GM21423 (cell line): ENCODE measurements at regions not wholly inside any gene's neighbourhood (a gene's known extent, or its start where the extent isn't known, plus 50 kb on each side); places are given as distances from the start of the nearest gene placed in this dataset.
"Not testable (repeated sequence)": the region's sequence is repeated elsewhere in the genome, so short reads cannot be mapped to it uniquely, and the experiment has no call there.

Source experiments
- ATAC-seq: cut with Tn5 transposase; IDR thresholded peaks from one replicate; pipeline ENCODE4 v1.9.1; 2021; ENCODE audit warnings: mild to moderate bottlenecking, moderate library complexity; ENCODE audit not compliant: unreplicated experiment

- no peak for ATAC-seq
Observed at GRCh38 chr6:16832043-16832567, 70.8 kb upstream of the ATXN1 start.

- ATAC-seq: no peak
Observed at GRCh38 chr6:16831136-16831535, 69.9 kb upstream of the ATXN1 start.

GRCh38 chr6:16828058-16828457, 66.8 kb upstream of the ATXN1 start:
- no peak for ATAC-seq

- no peak for ATAC-seq
Observed at GRCh38 chr6:16827627-16828026, 66.4 kb upstream of the ATXN1 start.

- no peak for ATAC-seq
Observed at GRCh38 chr6:16825784-16826183, 64.5 kb upstream of the ATXN1 start.

GRCh38 chr6:16824845-16825685, 63.8 kb upstream of the ATXN1 start:
- ATAC-seq: no peak

- no peak for ATAC-seq
Observed at GRCh38 chr6:16823718-16824352, 62.6 kb upstream of the ATXN1 start.

- no peak for ATAC-seq
Observed at GRCh38 chr6:16822975-16823717, 61.9 kb upstream of the ATXN1 start.

GRCh38 chr6:16822529-16822928, 61.3 kb upstream of the ATXN1 start:
- no peak for ATAC-seq

GRCh38 chr6:16821834-16822264, 60.6 kb upstream of the ATXN1 start:
- ATAC-seq: no peak

- ATAC-seq: not testable (repeated sequence)
Observed at GRCh38 chr6:16820262-16820661, 59.0 kb upstream of the ATXN1 start.

GRCh38 chr6:16819752-16820151, 58.5 kb upstream of the ATXN1 start:
- no peak for ATAC-seq

GRCh38 chr6:16818992-16819626, 57.8 kb upstream of the ATXN1 start:
- ATAC-seq: no peak

GRCh38 chr6:16817594-16817993, 56.3 kb upstream of the ATXN1 start:
- no peak for ATAC-seq

- no peak for ATAC-seq
Observed at GRCh38 chr6:16816891-16817290, 55.6 kb upstream of the ATXN1 start.

GRCh38 chr6:16812993-16813392, 51.7 kb upstream of the ATXN1 start:
- no peak for ATAC-seq

GRCh38 chr6:16811277-16811979, 50.2 kb upstream of the ATXN1 start:
- no peak for ATAC-seq
